ENCODE measurements at regions not wholly inside any gene's neighbourhood (a gene's known extent, or its start where the extent isn't known, plus 50 kb on each side); places are given as distances from the start of the nearest gene placed in this dataset.

DNA sequence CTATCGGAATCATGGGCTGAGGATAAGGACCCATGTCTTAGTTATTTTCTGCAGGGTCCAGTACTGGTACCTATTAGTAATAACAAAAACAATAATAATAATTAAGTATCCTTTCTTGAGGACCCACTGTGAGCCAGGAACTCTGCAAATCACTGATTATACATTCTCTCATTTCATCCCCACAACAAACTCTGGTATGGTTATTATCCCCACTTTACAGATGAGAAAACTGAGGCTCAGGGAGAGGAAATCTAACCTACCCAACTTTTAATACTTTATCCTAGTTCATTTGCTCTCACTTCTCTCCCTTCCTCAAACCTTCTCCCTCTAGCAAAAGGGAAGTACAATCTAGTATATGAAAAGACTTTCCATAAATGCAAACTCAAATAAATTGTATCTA, 528.4 kb upstream of the PROK2 start:
- no CpG with 5 or more reads among the region's 1 CpG for whole genome bisulfite sequencing, 2 experiments (ENCODE audit: extremely low coverage in 2 of 2, insufficient read length in 1 of 2)
- Histone ChIP-seq H3K4me3 (ENCODE audit: insufficient read depth, low read depth, low read length) (no peak overlapping the region), H3K23ac (ENCODE audit: low read depth, low read length) (no peak overlapping the region), H3K27me3 (ENCODE audit: control insufficient read depth, insufficient read depth, low read length) (no peaks in the 10 kb centered on the region), H2AK9ac (replicated peaks; ENCODE audit: low read depth, low read length, poor library complexity) (no peak overlapping the region), H3K18ac (ENCODE audit: low read depth, low read length) (no peak overlapping the region), H3K27ac (ENCODE audit: insufficient read depth, low read length) (no peak overlapping the region), H3K9me1 (ENCODE audit: insufficient read depth, low read length) (peaks cover 13% of the 10 kb centered on the region), H2BK5ac (ENCODE audit: low read depth, low read length, poor library complexity, severe bottlenecking) (no peak overlapping the region), H3K9me3 (ENCODE audit: control insufficient read depth, insufficient read depth, low read length) (no peaks in the 10 kb centered on the region), H2BK120ac (ENCODE audit: low read depth, low read length) (no peak overlapping the region), H3K4me1 (ENCODE audit: control insufficient read depth, insufficient read depth, low read length) (peaks cover 20% of the 10 kb centered on the region), H4K8ac (ENCODE audit: low read depth in 2 of 2, low read length in 2 of 2) (no peak overlapping the region), H3K79me1 (ENCODE audit: low read depth in 1 of 2, low read length in 2 of 2) (no peaks in the 10 kb centered on the region), H2AK5ac (ENCODE audit: low read depth, low read length) (no peak overlapping the region), H4K20me1 (ENCODE audit: insufficient read depth, low read length) (no peaks in the 10 kb centered on the region), H3K4ac (ENCODE audit: low read depth, low read length) (no peak overlapping the region), H2AFZ (replicated peaks; ENCODE audit: low read length, poor library complexity) (no peak overlapping the region), H3K4me2 (ENCODE audit: low read depth, low read length) (no peak overlapping the region), H3K36me3 (ENCODE audit: control insufficient read depth, insufficient read depth, low read length) (no peaks in the 10 kb centered on the region), H2BK20ac (ENCODE audit: low read depth, low read length) (no peak overlapping the region), H2BK15ac (ENCODE audit: low read depth, low read length) (no peak overlapping the region), H4K91ac (ENCODE audit: insufficient read depth, low read depth, low read length) (no peak overlapping the region), H4K5ac (ENCODE audit: low read depth, low read length) (no peak overlapping the region), H3K56ac (ENCODE audit: extremely low read depth, insufficient read depth, low read length) (no peak overlapping the region), H3K14ac (replicated peaks; ENCODE audit: low read depth, low read length) (no peak overlapping the region), H3K9ac (ENCODE audit: low read depth, low read length) (no peak overlapping the region)
- ATAC-seq (ENCODE audit: low read depth) (no peak), DNase-seq (no peak)
- dilution Hi-C loops (cut with HindIII; ENCODE audit: low sequenced_read_pairs, unreplicated experiment) (no loop called here), intact Hi-C loops (cut with micrococcal nuclease) (no loop called here), in situ Hi-C loops (cut with MboI; ENCODE audit: low sequenced_read_pairs) (no loop called here)
- POLR2A ChIA-PET (ENCODE audit: unreplicated experiment) = no interaction called here
- no TSS peak for BruUV-seq (replicated peaks)
- CTCF ChIA-PET = no interaction called here
- no peak for TF ChIP-seq MAZ (IDR thresholded peaks at IDR 0.05; ENCODE audit: borderline replicate concordance, low read depth, low read length)
- TF ChIP-seq MXI1 (IDR thresholded peaks at IDR 0.05; ENCODE audit: borderline replicate concordance, low read depth, low read length) = no peak
- TF ChIP-seq CEBPB (IDR thresholded peaks at IDR 0.05; ENCODE audit: low read depth, low read length) = no peak
- TF ChIP-seq NFE2L2 (IDR thresholded peaks at IDR 0.05; ENCODE audit: low read depth, low read length) = no peak
- TF ChIP-seq RFX5 (IDR thresholded peaks at IDR 0.05; ENCODE audit: low read depth, low read length) = no peak
- no peak for TF ChIP-seq RCOR1 (IDR thresholded peaks at IDR 0.05; ENCODE audit: insufficient replicate concordance, low read length)
- TF ChIP-seq ELK1 (IDR thresholded peaks at IDR 0.05; ENCODE audit: borderline replicate concordance, low read depth, low read length) = no peak
- no peak for TF ChIP-seq BHLHE40 (IDR thresholded peaks at IDR 0.05; ENCODE audit: low read depth, low read length)
- no peak for TF ChIP-seq CTCF (conservative IDR thresholded peaks at IDR 0.05; ENCODE audit: low read depth, low read length)
- no peak for TF ChIP-seq POLR2A (IDR thresholded peaks at IDR 0.05; ENCODE audit: low read depth, low read length)
- TF ChIP-seq CHD1 (IDR thresholded peaks at IDR 0.05; ENCODE audit: low read depth, low read length) = no peak
- TF ChIP-seq MAFK (IDR thresholded peaks at IDR 0.05; ENCODE audit: low read depth, low read length) = no peak
- no peak for TF ChIP-seq SMC3 (IDR thresholded peaks at IDR 0.05; ENCODE audit: low read depth, low read length)
- TF ChIP-seq RAD21 (IDR thresholded peaks at IDR 0.05; ENCODE audit: low read length) = no peak
- TF ChIP-seq FOS (IDR thresholded peaks at IDR 0.05; ENCODE audit: low read depth, low read length) = no peak
- TF ChIP-seq USF2 (IDR thresholded peaks at IDR 0.05; ENCODE audit: low read depth, low read length) = no peak

Measured in IMR-90 (cell line).